ENCODE measurements at regions not wholly inside any gene's neighbourhood (a gene's known extent, or its start where the extent isn't known, plus 50 kb on each side); places are given as distances from the start of the nearest gene placed in this dataset.
A peak's percentile ranks its signal among the peaks of the same experiment; 100 is the strongest.

DNA sequence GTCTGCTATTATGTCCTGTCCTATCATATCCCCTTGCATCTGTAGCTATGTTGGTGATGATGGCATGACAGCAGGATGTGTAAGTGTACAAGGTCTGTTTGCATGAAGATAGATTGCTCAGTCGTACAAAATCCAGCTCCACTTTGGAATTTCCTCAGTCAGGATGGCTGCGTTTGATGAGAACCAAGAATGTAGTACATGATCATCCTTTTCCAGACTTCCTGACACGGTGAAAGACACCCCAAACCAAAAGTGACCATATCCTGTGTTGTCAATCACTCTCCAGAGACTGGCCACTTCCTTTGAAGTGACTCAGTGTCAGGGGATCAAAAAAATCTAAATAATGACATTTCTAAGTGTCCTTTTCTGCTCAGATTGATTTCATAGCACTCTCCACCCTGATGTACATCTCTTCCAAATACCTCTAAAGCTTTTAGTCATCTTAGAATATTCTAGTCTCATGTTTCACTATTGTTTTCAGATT lies 213.4 kb downstream of the PLK2 start:
- Histone ChIP-seq H3K27ac (no peak overlapping the region), H3K27me3 (no peaks in the 10 kb centered on the region), H3K36me3 (replicated peaks in 1 of 2; ENCODE audit: insufficient read depth in 1 of 2, low read depth in 2 of 2) (no peaks in the 10 kb centered on the region), H3K9me3 (no peaks in the 10 kb centered on the region), H3K4me3 (no peak overlapping the region), H3K4me1 (no peaks in the 10 kb centered on the region)
- DNase-seq (no peak), ATAC-seq (peak; percentile 24)
- intact Hi-C loops (cut with DNase I) = no loop called here
- WGBS, 2 donors = 68 to 75% methylated on average over 3 of the region's 3 CpGs
- TF ChIP-seq CTCF (IDR thresholded peaks at IDR 0.05) (no peak), POLR2A (IDR thresholded peaks at IDR 0.05) (no peak)

GRCh38 chr5:58245476-58245840 lies 214.4 kb downstream of the PLK2 start:
- ATAC-seq (no peak), DNase-seq (peak in 2 of 4 donors; percentile 2 to 25)
- Histone ChIP-seq H3K4me3 (no peak overlapping the region), H3K9me3 (no peaks in the 10 kb centered on the region), H3K27ac (no peak overlapping the region), H3K36me3 (replicated peaks in 1 of 2; ENCODE audit: insufficient read depth in 1 of 2, low read depth in 2 of 2) (no peaks in the 10 kb centered on the region), H3K4me1 (no peaks in the 10 kb centered on the region), H3K27me3 (no peaks in the 10 kb centered on the region)
- 26 to 34% methylated on average over 3 of the region's 3 CpGs for WGBS, 2 donors
- intact Hi-C loops (cut with DNase I) = no loop called here
- TF ChIP-seq CTCF (IDR thresholded peaks at IDR 0.05) = no peak
- no peak for TF ChIP-seq POLR2A (IDR thresholded peaks at IDR 0.05)

GRCh38 chr5:58244819-58245475 lies 214.9 kb downstream of the PLK2 start:
- intact Hi-C loops (cut with DNase I) = no loop called here
- no peaks in the 10 kb centered on the region for H3K4me1 ChIP-seq
- TF ChIP-seq POLR2A (IDR thresholded peaks at IDR 0.05) (no peak), CTCF (IDR thresholded peaks at IDR 0.05) (no peak)
- H3K36me3 ChIP-seq (replicated peaks in 1 of 2; ENCODE audit: insufficient read depth in 1 of 2, low read depth in 2 of 2) = no peaks in the 10 kb centered on the region
- WGBS, 2 donors = 68 to 81% methylated on average over 8 of the region's 8 CpGs
- no peak overlapping the region for H3K4me3 ChIP-seq
- H3K27me3 ChIP-seq = no peaks in the 10 kb centered on the region
- ATAC-seq (no peak), DNase-seq (no peak)
- no peak overlapping the region for H3K27ac ChIP-seq
- no peaks in the 10 kb centered on the region for H3K9me3 ChIP-seq

DNA sequence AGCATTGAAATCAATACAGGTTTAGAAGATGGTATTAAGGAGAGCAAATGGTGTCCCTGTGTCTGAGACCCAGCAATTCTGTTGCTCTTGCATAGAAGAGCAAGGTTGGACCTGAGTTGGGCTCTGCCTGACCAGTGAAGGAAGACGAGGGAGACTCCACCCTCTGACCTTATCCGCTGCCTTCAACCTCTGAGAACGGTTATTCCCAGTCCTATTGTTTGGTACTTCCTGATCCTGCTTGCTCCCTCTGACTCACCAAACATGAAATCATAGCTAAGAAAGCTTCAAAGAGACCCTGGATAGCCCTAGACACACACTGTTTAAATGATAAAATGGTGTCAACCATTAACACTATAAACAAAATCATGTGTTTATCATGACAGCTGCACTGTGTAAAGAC lies 218.5 kb downstream of the PLK2 start:
- Histone ChIP-seq H3K36me3 (replicated peaks in 1 of 2; ENCODE audit: insufficient read depth in 1 of 2, low read depth in 2 of 2) (no peaks in the 10 kb centered on the region), H3K27me3 (no peaks in the 10 kb centered on the region), H3K4me3 (no peak overlapping the region), H3K27ac (no peak overlapping the region), H3K9me3 (no peaks in the 10 kb centered on the region), H3K4me1 (no peaks in the 10 kb centered on the region)
- peak; percentile 48 for ATAC-seq
- 78 to 89% methylated on average over 3 of the region's 3 CpGs for WGBS, 2 donors
- intact Hi-C loops (cut with DNase I) = no loop called here
- TF ChIP-seq CTCF (IDR thresholded peaks at IDR 0.05) (no peak), POLR2A (IDR thresholded peaks at IDR 0.05) (no peak)
- DNase-seq = no peak

DNA sequence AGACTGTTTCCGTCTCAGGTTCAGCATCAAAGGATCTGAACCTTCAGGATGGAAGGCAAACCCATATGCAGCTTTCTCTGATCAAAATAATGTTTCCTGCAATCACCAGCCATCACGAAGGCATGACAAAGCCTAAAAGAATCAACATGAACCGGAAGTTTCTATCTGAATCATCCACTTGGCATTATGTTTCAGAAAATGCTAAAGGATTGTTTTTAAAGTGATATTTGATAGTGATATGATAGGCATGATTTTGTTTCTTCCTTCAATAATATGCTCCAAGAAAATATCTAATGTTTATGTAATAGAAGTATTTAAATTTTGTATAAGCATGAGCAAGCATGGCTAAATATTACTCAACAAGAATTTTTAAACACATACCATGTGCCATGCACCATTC lies 219.6 kb downstream of the PLK2 start:
- no peak for TF ChIP-seq CTCF (IDR thresholded peaks at IDR 0.05)
- no peak for TF ChIP-seq POLR2A (IDR thresholded peaks at IDR 0.05)
- no peaks in the 10 kb centered on the region for H3K9me3 ChIP-seq
- H3K27ac ChIP-seq = no peak overlapping the region
- H3K36me3 ChIP-seq (replicated peaks in 1 of 2; ENCODE audit: insufficient read depth in 1 of 2, low read depth in 2 of 2) = no peaks in the 10 kb centered on the region
- WGBS, 2 donors = 84 to 89% methylated on average over 3 of the region's 3 CpGs
- no peak for ATAC-seq
- no peaks in the 10 kb centered on the region for H3K27me3 ChIP-seq
- intact Hi-C loops (cut with DNase I) = no loop called here
- H3K4me1 ChIP-seq = no peaks in the 10 kb centered on the region
- no peak for DNase-seq
- no peak overlapping the region for H3K4me3 ChIP-seq
